Neural cell (in vitro differentiated cells): ENCODE measurements at regions not wholly inside any gene's neighbourhood (a gene's known extent, or its start where the extent isn't known, plus 50 kb on each side); places are given as distances from the start of the nearest gene placed in this dataset.

ENCODE experiments used
- H2AFZ ChIP-seq: fragments of 200-600, 300-800 bp; sonication (generic), shearing (Covaris generic); 2 replicates; pipeline ENCODE4 v1.6.0; 2014; ENCODE audit warnings: low read depth, mild to moderate bottlenecking, antibody characterized with exemption, low read length, moderate library complexity
- H3F3A ChIP-seq: fragments of 200-600 bp; shearing (Covaris generic); 2 replicates; pipeline ENCODE4 v1.6.1; 2016; ENCODE audit warnings: mild to moderate bottlenecking, moderate library complexity, mixed read lengths, antibody characterized with exemption, low read length; ENCODE audit not compliant: insufficient read depth, poor library complexity, severe bottlenecking
- H3K27ac ChIP-seq: fragments of 200-600, 300-800 bp; sonication (generic), shearing (Covaris generic); 2 replicates; pipeline ENCODE4 v1.5.1; 2014; ENCODE audit warnings: mild to moderate bottlenecking, low read length, moderate library complexity
- H3K27me3 ChIP-seq: fragments of 300-800, 200-600 bp; sonication (generic), shearing (Covaris generic); 2 replicates; pipeline ENCODE4 v1.6.0; 2014; ENCODE audit warnings: mild to moderate bottlenecking, low read depth, low read length, moderate library complexity; ENCODE audit not compliant: insufficient read depth
- H3K36me3 ChIP-seq: fragments of 300-800, 200-600 bp; sonication (generic), shearing (Covaris generic); 2 replicates; pipeline ENCODE4 v1.5.1; 2014; ENCODE audit warnings: mild to moderate bottlenecking, antibody characterized with exemption, low read length, moderate library complexity; ENCODE audit not compliant: insufficient read depth
- H3K4me2 ChIP-seq: fragments of 300-800, 200-600 bp; sonication (generic), shearing (Covaris generic); 2 replicates; pipeline ENCODE4 v1.6.0; 2014; ENCODE audit warnings: mild to moderate bottlenecking, low read length
- H3K4me3 ChIP-seq: fragments of 300-800, 200-600 bp; sonication (generic), shearing (Covaris generic); 2 replicates; pipeline ENCODE4 v1.5.1; 2014; ENCODE audit warnings: mild to moderate bottlenecking, low read length, moderate library complexity
- H3K79me2 ChIP-seq: fragments of 200-600 bp; shearing (Covaris generic); replicated peaks from 2 replicates; pipeline ENCODE4 v1.6.0; 2014; ENCODE audit warnings: mild to moderate bottlenecking, low read length, moderate library complexity; ENCODE audit not compliant: insufficient read depth
- H3K9ac ChIP-seq: fragments of 300-800, 200-600 bp; sonication (generic), shearing (Covaris generic); 2 replicates; pipeline ENCODE4 v1.6.1; 2016; ENCODE audit warnings: mild to moderate bottlenecking, low read length, mixed read lengths
- H3K9me2 ChIP-seq: fragments of 200-600 bp; shearing (Covaris generic); 2 replicates; pipeline ENCODE4 v1.6.1; 2016; ENCODE audit warnings: mild to moderate bottlenecking, low read length, mixed read lengths; ENCODE audit not compliant: insufficient read depth
- H3K9me3 ChIP-seq: fragments of 200-600, 300-800 bp; sonication (generic), shearing (Covaris generic); 2 replicates; pipeline ENCODE4 v1.6.1; 2016; ENCODE audit warnings: mild to moderate bottlenecking, mixed run types, low read length, moderate library complexity, mixed read lengths
- H4K20me1 ChIP-seq: fragments of 200-600 bp; shearing (Covaris generic); 2 replicates; pipeline ENCODE4 v1.6.1; 2016; ENCODE audit warnings: mild to moderate bottlenecking, mixed run types; ENCODE audit not compliant: insufficient read depth
- EP300 ChIP-seq: fragments of 450-650 bp; conservative IDR thresholded peaks from 2 replicates; pipeline ENCODE4 v1.6.1; 2014; ENCODE audit warnings: antibody characterized with exemption, mild to moderate bottlenecking, moderate library complexity; ENCODE audit not compliant: poor library complexity, severe bottlenecking
- EZH2 ChIP-seq: fragments of 200-600, 300-800 bp; shearing (Covaris generic), sonication (generic); IDR thresholded peaks from 2 replicates; pipeline ENCODE4 v1.6.1; 2014; ENCODE audit warnings: antibody characterized with exemption, low read length, borderline replicate concordance, mild to moderate bottlenecking; ENCODE audit not compliant: insufficient read depth, poor library complexity, severe bottlenecking
- MXI1 ChIP-seq: fragments of 450-650 bp; conservative IDR thresholded peaks from 2 replicates; pipeline ENCODE4 v1.6.1; 2014; ENCODE audit warnings: antibody characterized with exemption, mild to moderate bottlenecking; ENCODE audit not compliant: poor library complexity, severe bottlenecking
- POLR2AphosphoS5 ChIP-seq: IDR thresholded peaks from 2 replicates; pipeline ENCODE4 v1.6.1; 2012
- RAD21 ChIP-seq: fragments of 450-650 bp; conservative IDR thresholded peaks from 2 replicates; pipeline ENCODE4 v1.6.1; 2014; ENCODE audit warnings: antibody characterized with exemption, mild to moderate bottlenecking, moderate library complexity
- SMC3 ChIP-seq: fragments of 450-650 bp; conservative IDR thresholded peaks from 2 replicates; pipeline ENCODE4 v1.6.1; 2014; ENCODE audit warnings: antibody characterized with exemption, mild to moderate bottlenecking, moderate library complexity; ENCODE audit not compliant: poor library complexity
- TAF1 ChIP-seq: IDR thresholded peaks from 2 replicates; pipeline ENCODE4 v1.6.1; 2012; ENCODE audit warnings: low read depth
- TF ChIP-seq, protein P1 (sequence below): fragments of 450-650 bp; IDR thresholded peaks from 2 replicates; pipeline ENCODE4 v1.5.1; 2014; ENCODE audit warnings: antibody characterized with exemption, mild to moderate bottlenecking, moderate library complexity; ENCODE audit not compliant: poor library complexity, severe bottlenecking
- TF ChIP-seq, protein P2 (sequence below): IDR thresholded peaks from 2 replicates; pipeline ENCODE4 v1.6.1; 2012; ENCODE audit warnings: borderline replicate concordance

DNA sequence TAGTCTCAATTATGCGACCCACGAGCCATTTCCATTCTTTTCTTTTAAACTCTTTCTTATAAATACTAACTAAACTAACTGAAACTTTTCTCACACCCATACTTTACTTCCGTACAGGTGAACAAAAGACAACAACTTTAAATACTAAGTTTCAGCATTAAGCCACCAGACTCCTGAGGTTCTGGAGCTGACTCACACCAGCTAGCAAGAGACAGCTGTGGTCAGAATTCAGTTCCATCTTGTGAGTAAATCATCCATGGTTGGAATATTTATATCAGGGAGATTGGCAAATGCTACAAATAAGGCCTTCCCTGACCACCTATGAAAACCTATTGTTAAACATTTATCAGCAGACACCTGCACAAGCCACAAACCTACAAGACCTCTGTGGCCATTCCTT is 897.0 kb downstream of the EFNB2 start:
- Histone ChIP-seq H2AFZ (no peak overlapping the region), H4K20me1 (no peaks in the 10 kb centered on the region), H3K27me3 (no peaks in the 10 kb centered on the region), H3K27ac (no peak overlapping the region), H3K9me3 (no peaks in the 10 kb centered on the region), H3F3A (no peaks in the 10 kb centered on the region), H3K36me3 (no peaks in the 10 kb centered on the region), H3K9me2 (no peaks in the 10 kb centered on the region), H3K9ac (no peak overlapping the region), H3K79me2 (no peaks in the 10 kb centered on the region), H3K4me3 (no peak overlapping the region), H3K4me2 (no peak overlapping the region)
- TF ChIP-seq, protein P1, sequence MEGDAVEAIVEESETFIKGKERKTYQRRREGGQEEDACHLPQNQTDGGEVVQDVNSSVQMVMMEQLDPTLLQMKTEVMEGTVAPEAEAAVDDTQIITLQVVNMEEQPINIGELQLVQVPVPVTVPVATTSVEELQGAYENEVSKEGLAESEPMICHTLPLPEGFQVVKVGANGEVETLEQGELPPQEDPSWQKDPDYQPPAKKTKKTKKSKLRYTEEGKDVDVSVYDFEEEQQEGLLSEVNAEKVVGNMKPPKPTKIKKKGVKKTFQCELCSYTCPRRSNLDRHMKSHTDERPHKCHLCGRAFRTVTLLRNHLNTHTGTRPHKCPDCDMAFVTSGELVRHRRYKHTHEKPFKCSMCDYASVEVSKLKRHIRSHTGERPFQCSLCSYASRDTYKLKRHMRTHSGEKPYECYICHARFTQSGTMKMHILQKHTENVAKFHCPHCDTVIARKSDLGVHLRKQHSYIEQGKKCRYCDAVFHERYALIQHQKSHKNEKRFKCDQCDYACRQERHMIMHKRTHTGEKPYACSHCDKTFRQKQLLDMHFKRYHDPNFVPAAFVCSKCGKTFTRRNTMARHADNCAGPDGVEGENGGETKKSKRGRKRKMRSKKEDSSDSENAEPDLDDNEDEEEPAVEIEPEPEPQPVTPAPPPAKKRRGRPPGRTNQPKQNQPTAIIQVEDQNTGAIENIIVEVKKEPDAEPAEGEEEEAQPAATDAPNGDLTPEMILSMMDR: no peak
- TF ChIP-seq EZH2 (no peak), POLR2AphosphoS5 (no peak), TAF1 (no peak), MXI1 (no peak), RAD21 (no peak), SMC3 (no peak), EP300 (no peak)
- TF ChIP-seq, protein P2, sequence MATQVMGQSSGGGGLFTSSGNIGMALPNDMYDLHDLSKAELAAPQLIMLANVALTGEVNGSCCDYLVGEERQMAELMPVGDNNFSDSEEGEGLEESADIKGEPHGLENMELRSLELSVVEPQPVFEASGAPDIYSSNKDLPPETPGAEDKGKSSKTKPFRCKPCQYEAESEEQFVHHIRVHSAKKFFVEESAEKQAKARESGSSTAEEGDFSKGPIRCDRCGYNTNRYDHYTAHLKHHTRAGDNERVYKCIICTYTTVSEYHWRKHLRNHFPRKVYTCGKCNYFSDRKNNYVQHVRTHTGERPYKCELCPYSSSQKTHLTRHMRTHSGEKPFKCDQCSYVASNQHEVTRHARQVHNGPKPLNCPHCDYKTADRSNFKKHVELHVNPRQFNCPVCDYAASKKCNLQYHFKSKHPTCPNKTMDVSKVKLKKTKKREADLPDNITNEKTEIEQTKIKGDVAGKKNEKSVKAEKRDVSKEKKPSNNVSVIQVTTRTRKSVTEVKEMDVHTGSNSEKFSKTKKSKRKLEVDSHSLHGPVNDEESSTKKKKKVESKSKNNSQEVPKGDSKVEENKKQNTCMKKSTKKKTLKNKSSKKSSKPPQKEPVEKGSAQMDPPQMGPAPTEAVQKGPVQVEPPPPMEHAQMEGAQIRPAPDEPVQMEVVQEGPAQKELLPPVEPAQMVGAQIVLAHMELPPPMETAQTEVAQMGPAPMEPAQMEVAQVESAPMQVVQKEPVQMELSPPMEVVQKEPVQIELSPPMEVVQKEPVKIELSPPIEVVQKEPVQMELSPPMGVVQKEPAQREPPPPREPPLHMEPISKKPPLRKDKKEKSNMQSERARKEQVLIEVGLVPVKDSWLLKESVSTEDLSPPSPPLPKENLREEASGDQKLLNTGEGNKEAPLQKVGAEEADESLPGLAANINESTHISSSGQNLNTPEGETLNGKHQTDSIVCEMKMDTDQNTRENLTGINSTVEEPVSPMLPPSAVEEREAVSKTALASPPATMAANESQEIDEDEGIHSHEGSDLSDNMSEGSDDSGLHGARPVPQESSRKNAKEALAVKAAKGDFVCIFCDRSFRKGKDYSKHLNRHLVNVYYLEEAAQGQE: no peak

DNA sequence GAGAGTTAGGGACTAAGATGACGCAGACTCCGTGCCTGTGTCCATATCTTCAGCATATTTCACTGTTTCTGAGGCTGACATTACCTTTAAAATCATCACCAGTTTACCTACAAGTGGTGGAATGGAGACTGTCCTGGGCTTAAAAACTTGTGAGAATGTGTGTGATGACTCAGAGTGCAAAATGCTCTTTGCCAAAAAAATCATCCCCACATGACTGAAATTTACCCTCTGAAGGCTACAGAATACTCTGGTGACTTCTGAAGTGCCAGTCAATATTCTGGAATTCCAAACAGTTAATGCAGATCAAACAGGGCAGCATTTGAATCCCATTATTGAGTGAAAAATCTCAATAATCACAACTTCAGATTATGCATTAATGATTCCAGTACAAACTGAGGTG is 901.4 kb downstream of the EFNB2 start:
- Histone ChIP-seq H3K36me3 (no peaks in the 10 kb centered on the region), H3K4me3 (no peak overlapping the region), H3F3A (no peaks in the 10 kb centered on the region), H3K9me3 (no peaks in the 10 kb centered on the region), H3K79me2 (no peaks in the 10 kb centered on the region), H3K4me2 (no peak overlapping the region), H3K27ac (no peak overlapping the region), H3K9ac (no peak overlapping the region), H3K9me2 (no peaks in the 10 kb centered on the region), H4K20me1 (no peaks in the 10 kb centered on the region), H3K27me3 (no peaks in the 10 kb centered on the region), H2AFZ (no peak overlapping the region)
- TF ChIP-seq TAF1 (no peak), RAD21 (no peak), MXI1 (no peak), EZH2 (no peak), EP300 (no peak), POLR2AphosphoS5 (no peak), SMC3 (no peak)
- TF ChIP-seq, protein P2: no peak
- TF ChIP-seq, protein P1: no peak
